NB4 (cell line): ENCODE measurements at regions not wholly inside any gene's neighbourhood (a gene's known extent, or its start where the extent isn't known, plus 50 kb on each side); places are given as distances from the start of the nearest gene placed in this dataset.

Experiments used
- MYC ChIP-seq: IDR thresholded peaks from 2 replicates; pipeline ENCODE4 v1.6.1; 2011; ENCODE audit warnings: low read depth, low read length
- POLR2A ChIP-seq: IDR thresholded peaks from 2 replicates; pipeline ENCODE4 v1.6.1; 2011; ENCODE audit warnings: mild to moderate bottlenecking; ENCODE audit not compliant: insufficient read length; ENCODE audit errors: extremely low read depth
- TF ChIP-seq, protein P1 (sequence below): IDR thresholded peaks from one replicate; pipeline ENCODE4 v1.5.1; 2012; ENCODE audit warnings: low read depth, low read length

DNA sequence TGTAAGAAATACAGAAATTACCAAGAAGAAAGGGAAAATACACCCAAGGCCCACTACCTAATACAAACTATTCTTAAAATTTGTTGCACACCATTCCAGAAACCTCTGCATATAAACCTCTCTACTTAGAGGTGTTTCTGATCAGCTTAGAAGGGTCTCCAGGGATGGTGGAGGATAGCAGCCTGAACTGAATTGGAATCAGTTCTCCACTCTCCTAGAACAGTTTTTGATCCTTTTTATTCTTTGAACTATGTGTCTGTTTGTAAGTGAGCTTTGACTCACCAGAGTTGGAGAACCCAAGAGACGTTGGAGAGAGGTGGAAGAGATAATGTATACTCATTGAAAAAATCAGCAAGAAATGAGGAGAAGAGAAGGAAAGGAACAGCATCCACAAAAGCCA, 96.6 kb upstream of the OTUD4 start:
- TF ChIP-seq, protein P1, sequence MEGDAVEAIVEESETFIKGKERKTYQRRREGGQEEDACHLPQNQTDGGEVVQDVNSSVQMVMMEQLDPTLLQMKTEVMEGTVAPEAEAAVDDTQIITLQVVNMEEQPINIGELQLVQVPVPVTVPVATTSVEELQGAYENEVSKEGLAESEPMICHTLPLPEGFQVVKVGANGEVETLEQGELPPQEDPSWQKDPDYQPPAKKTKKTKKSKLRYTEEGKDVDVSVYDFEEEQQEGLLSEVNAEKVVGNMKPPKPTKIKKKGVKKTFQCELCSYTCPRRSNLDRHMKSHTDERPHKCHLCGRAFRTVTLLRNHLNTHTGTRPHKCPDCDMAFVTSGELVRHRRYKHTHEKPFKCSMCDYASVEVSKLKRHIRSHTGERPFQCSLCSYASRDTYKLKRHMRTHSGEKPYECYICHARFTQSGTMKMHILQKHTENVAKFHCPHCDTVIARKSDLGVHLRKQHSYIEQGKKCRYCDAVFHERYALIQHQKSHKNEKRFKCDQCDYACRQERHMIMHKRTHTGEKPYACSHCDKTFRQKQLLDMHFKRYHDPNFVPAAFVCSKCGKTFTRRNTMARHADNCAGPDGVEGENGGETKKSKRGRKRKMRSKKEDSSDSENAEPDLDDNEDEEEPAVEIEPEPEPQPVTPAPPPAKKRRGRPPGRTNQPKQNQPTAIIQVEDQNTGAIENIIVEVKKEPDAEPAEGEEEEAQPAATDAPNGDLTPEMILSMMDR = no peak
- TF ChIP-seq POLR2A (no peak), MYC (no peak)
